Mucosa of descending colon (tissue), 3 donors: ENCODE measurements at regions not wholly inside any gene's neighbourhood (a gene's known extent, or its start where the extent isn't known, plus 50 kb on each side); places are given as distances from the start of the nearest gene placed in this dataset.

ENCODE experiments used
- ATAC-seq: fragments of 200-7000 bp; cut with Tn5 transposase; one replicate; pipeline ENCODE4 v1.9.1; 2020; ENCODE audit warnings: mild to moderate bottlenecking, moderate library complexity
- DNase-seq, 3 donors: peaks; one replicate each; pipeline ENCODE4 v3.0.0-alpha.2; 2020
- H3K36me3 ChIP-seq: fragments of 200-600 bp; one replicate; pipeline ENCODE4 v1.8.0; 2021; ENCODE audit warnings: low read depth, mild to moderate bottlenecking
- H3K4me1 ChIP-seq: fragments of 200-600 bp; one replicate; pipeline ENCODE4 v1.8.0; 2021; ENCODE audit warnings: low read depth, mild to moderate bottlenecking
- H3K4me3 ChIP-seq: fragments of 200-600 bp; one replicate; pipeline ENCODE4 v1.8.0; 2021; ENCODE audit warnings: mild to moderate bottlenecking
- H3K9me3 ChIP-seq: fragments of 200-600 bp; one replicate; pipeline ENCODE4 v1.8.0; 2021; ENCODE audit warnings: mild to moderate bottlenecking
- CTCF ChIP-seq: fragments of 200-600 bp; IDR thresholded peaks from one replicate; pipeline ENCODE4 v1.8.0; 2022; ENCODE audit warnings: antibody characterized with exemption, mild to moderate bottlenecking
- intact Hi-C, 2 donors: fragments of 100-400 bp; cut with DNase I in 1 of 2; cut with micrococcal nuclease in 1 of 2; formaldehyde crosslinking; loops; one replicate each; pipeline versions ENCODE4 v1.11.0 to v1.11.1; 2022; cut with DNase I, micrococcal nuclease
- donor health status: DM: no; HTN: no; CAD: no; lungs with moderate emphysema.
- donor health status: DM: no; HTN: no; CAD: no.
- donor health status: DM: no; HTN: yes; CAD: no.

GRCh38 chr7:98727146-98727709, 110.1 kb downstream of the NPTX2 start:
- no peak for TF ChIP-seq CTCF
- Histone ChIP-seq H3K9me3 (no peaks in the 10 kb centered on the region), H3K36me3 (no peaks in the 10 kb centered on the region), H3K4me3 (no peak overlapping the region), H3K4me1 (no peaks in the 10 kb centered on the region)
- DNase-seq = no peak
- no peak for ATAC-seq
- intact Hi-C loops = no loop called here

DNA sequence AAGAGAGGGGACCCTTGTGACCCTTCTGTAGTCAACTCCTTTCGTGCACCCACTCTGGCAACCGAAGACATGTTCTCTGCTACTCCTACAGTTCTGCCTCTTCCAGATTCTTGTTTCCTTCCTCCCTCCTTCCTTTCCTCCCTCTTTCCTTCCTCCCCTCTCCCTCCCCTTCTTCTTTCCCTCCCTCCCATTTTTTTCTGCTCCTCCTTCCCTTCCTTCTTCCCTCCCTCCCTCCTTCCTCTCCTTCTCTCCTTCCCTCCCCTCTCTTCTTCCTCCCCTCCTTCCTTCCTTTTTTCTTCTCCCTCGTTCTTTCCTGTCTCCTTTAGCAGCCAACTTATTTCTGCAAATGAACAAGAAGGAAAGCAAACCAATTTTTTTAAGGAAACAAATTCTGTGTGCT, 111.5 kb downstream of the NPTX2 start:
- ATAC-seq = no peak
- no peaks in the 10 kb centered on the region for H3K9me3 ChIP-seq
- no peak overlapping the region for H3K4me3 ChIP-seq
- TF ChIP-seq CTCF = no peak
- intact Hi-C loops = no loop called here
- no peaks in the 10 kb centered on the region for H3K4me1 ChIP-seq
- DNase-seq = no peak
- H3K36me3 ChIP-seq = no peaks in the 10 kb centered on the region

GRCh38 chr7:98729121-98729520, 112.0 kb downstream of the NPTX2 start:
- Histone ChIP-seq H3K4me1 (no peaks in the 10 kb centered on the region), H3K4me3 (no peak overlapping the region), H3K9me3 (no peaks in the 10 kb centered on the region), H3K36me3 (no peaks in the 10 kb centered on the region)
- no peak for TF ChIP-seq CTCF
- intact Hi-C loops = no loop called here
- ATAC-seq (no peak), DNase-seq (no peak)

DNA sequence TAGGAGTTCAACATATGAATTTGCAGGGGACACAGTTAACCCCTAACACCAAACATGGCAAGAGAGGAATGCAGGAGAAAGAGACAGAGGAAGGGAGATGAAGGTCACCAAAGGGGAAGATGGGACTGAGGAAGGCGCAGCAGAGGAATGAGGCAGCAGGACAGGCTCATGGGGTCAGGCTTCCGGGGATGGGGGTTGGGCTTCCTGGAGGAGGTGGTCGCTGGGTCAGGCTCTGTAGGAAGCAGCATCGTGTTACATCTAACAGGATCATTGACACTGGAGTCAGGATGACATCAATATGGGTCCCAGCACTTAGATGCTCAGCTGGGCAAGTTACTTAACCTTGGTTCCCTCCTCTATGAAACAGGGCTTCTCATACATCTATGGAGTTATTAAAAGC, 113.2 kb downstream of the NPTX2 start:
- ATAC-seq = no peak
- Histone ChIP-seq H3K4me1 (no peaks in the 10 kb centered on the region), H3K4me3 (no peak overlapping the region), H3K36me3 (no peaks in the 10 kb centered on the region), H3K9me3 (no peaks in the 10 kb centered on the region)
- TF ChIP-seq CTCF = no peak
- DNase-seq = no peak
- intact Hi-C loops = no loop called here

DNA sequence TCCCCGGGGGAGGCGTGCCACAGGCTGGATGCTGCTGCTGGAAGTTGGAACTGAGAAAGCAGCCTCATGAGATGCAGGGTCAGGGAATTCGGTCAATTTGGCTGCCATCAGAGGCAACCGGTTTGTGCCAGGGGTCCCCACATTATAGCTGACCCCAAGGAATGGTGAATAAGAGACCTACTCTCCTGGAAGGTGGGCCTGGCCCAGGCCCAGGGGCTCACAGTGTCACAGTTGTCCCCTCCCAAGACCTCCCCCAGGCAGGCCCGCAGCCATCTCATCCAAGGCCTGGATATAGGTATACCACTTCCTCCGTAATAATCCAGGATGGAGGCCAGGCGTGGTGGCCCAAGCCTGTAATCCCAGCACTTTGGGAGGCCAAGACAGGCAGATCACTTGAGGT, 114.6 kb downstream of the NPTX2 start:
- Histone ChIP-seq H3K9me3 (no peaks in the 10 kb centered on the region), H3K4me1 (no peaks in the 10 kb centered on the region), H3K36me3 (no peaks in the 10 kb centered on the region), H3K4me3 (no peak overlapping the region)
- TF ChIP-seq CTCF = no peak
- ATAC-seq (no peak), DNase-seq (no peak)
- intact Hi-C loops = no loop called here

- DNase-seq (peak in 2 of 3 donors; percentile 19 to 51), ATAC-seq (peak; percentile 56)
- no peak for TF ChIP-seq CTCF
- H3K9me3 ChIP-seq = no peaks in the 10 kb centered on the region
- H3K4me1 ChIP-seq = no peaks in the 10 kb centered on the region
- H3K4me3 ChIP-seq = no peak overlapping the region
- intact Hi-C loops = no loop called here
- H3K36me3 ChIP-seq = no peaks in the 10 kb centered on the region
These were observed 116.0 kb downstream of the NPTX2 start for GRCh38 chr7:98733036-98733435.
